ENCODE measurements at regions not wholly inside any gene's neighbourhood (a gene's known extent, or its start where the extent isn't known, plus 50 kb on each side); places are given as distances from the start of the nearest gene placed in this dataset.
"Not testable (repeated sequence)": the region's sequence is repeated elsewhere in the genome, so short reads cannot be mapped to it uniquely, and the experiment has no call there.

DNA sequence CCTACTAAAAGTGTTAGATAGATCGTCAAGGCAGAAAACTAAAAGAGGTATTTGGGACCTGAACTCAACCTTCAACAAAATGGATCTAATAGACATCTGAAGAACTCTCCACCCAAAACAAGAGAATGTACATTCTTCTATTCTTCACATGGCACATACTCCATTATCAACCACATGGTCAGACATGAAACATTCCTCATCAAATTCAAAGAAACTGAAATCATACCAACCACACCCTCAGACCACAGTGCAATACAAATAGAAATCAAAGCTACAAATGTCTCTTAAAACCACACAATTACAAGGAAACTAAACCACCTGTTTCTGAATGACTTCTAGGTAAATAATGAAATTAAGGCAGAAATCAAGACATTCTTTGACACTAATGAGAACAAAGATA lies 984.1 kb upstream of the GBE1 start:
- no peak for DNase-seq (ENCODE audit: low read depth)

GRCh38 chr3:82743196-82743595 lies 981.8 kb upstream of the GBE1 start:
- no peak for DNase-seq (ENCODE audit: low read depth)

GRCh38 chr3:82741346-82741745 lies 979.9 kb upstream of the GBE1 start:
- DNase-seq (ENCODE audit: low read depth), result no peak

DNA sequence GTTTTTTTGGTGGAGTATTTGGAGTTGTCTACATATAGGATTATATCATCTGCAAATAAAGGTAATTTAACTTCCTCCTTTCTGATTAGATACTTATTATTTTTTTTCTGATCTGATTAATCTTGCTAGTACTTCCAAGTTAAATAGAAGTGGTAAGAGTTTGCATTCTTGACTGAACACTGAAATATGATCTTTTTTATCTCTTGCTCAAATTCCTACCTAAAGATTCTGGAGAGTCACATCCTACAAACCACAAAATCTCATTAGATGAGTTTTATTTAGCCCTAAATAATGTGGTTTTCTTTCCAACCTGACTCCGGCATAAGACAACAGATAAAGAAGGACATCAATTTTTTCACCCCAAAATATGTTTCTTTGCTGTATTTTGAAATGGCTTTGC lies 977.9 kb upstream of the GBE1 start:
- DNase-seq (ENCODE audit: low read depth), result no peak

DNA sequence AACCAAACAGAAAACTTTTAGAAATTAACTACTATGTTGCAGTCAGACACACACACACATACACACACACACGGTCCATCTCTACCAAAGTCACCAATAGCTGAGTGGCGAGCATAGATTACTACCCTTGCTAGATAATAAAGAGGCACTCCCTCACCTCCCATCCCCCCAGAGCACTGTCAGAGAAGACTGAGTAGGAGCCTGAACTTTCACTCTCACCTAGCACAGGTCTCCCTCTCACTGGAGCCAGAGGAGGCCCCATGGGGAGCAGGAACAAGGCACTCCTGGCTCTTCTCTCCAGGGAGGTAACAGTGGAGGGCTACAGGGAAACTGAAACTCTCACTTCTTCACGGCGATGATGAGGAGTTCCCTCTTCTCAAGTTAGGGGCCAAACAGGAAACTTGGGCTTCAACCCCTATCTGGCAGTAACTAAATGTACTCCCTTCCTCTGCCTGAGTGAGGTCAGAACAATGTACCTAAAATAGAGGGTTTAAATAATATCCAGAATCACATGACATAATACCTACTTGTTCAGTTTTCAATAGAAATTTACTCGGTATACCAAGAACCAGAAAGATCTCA lies 975.3 kb upstream of the GBE1 start:
- no peak for DNase-seq (ENCODE audit: low read depth)

DNA sequence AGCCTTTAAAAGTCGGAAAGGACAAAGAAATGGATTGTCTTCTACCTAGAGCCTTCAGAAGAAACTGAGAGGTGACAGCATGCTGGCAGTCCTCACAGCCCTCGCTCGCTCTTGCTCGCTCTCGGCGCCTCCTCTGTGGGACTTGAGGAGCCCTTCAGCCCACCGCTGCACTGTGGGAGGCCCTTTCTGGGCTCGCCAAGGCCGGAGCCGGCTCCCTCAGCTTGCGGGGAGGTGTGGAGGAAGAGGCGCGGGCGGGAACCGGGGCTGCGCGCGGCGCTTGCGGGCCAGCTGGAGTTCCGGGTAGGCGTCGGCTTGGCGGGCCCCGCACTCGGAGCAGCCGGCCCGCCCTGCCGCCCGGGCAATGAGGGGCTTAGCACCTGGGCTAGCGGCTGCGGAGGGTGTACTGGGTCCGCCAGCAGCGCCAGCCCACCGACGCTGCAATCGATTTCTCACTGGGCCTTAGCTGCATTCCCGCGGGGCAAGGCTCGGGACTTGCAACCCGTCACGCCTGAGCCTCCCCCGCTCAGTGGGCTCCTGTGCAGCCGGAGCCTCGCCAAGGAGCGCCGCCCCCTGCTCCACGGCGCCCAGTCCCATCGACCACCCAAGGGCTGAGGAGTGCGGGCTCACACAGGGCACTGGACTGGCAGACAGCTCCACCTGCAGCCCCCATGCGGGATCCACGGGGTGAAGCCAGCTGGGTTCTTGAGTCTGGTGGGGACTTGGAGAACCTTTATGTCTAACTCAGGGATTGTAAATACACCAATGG lies 953.8 kb upstream of the GBE1 start:
- DNase-seq (ENCODE audit: low read depth), result no peak

- no peak for DNase-seq (ENCODE audit: low read depth)
Measured at GRCh38 chr3:82707035-82707434, 945.6 kb upstream of the GBE1 start.

DNA sequence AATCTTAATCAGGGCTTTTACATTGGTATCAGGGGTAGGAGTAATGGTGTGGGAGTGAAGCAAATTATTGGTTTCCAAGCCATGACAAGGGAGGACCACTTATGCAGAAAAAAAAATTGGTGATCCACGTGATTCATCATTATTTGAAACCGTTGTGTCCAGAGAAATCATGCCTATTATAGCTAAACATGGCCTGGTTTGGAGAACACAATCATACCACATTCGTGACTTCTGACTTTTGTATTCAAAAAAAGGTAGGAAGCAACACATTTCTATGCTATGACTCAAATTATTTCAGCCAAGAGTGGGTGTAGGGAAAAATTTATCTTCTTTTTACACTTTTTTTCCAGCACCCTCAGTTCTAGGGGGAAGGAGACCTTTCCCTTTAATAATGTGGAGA lies 924.3 kb upstream of the GBE1 start:
- no peak for DNase-seq (ENCODE audit: low read depth)

- no peak for DNase-seq (ENCODE audit: low read depth)
Measured at GRCh38 chr3:82676356-82677026, 915.0 kb upstream of the GBE1 start.

DNA sequence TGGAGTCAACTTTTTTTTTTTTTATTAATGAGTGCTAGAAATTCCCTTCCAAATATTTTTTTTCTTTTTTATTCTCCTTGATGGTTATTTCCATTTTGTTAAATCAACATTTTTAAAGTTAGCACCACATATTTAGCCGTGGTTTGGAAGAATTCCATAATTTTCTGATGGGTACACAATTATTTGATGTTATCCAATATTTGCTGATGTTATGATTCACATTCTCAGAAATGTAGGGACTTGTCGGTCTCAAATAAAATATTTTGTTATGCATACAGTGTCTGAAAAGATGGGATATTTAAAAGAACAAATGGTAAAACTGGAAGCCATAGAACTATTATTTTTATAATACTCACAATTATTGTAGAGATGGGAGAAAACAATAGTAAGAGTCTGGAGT lies 911.5 kb upstream of the GBE1 start:
- DNase-seq (ENCODE audit: low read depth), result no peak

GRCh38 chr3:82671466-82671865 lies 910.0 kb upstream of the GBE1 start:
- no peak for DNase-seq (ENCODE audit: low read depth)

GRCh38 chr3:82654708-82655107 lies 893.3 kb upstream of the GBE1 start:
- DNase-seq (ENCODE audit: low read depth), result no peak

- DNase-seq (ENCODE audit: low read depth), result no peak
Measured at GRCh38 chr3:82643948-82644347, 882.5 kb upstream of the GBE1 start.

- DNase-seq (ENCODE audit: low read depth), result no peak
Measured at GRCh38 chr3:82641701-82642100, 880.3 kb upstream of the GBE1 start.

- no peak for DNase-seq (ENCODE audit: low read depth)
Measured at GRCh38 chr3:82640254-82640653, 878.8 kb upstream of the GBE1 start.

DNA sequence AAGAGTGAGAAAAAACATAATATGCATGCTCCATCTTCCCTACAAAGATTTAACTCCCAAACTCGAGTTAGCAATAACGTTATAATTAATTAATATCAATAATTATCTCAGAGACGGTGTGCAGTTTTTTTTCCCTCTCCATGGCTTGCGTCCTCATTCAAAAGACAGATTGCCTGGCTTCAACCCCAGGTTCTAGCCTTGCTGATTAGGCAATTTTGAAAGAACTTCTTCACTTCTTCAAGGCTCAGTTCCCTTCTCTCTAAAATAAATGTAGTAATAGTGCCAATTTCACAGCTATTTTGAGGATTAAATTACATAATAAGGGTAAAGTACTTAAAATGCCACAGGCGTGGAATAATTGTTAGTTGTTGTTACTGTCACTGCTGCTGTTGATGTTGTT lies 876.1 kb upstream of the GBE1 start:
- no peak for DNase-seq (ENCODE audit: low read depth)

DNA sequence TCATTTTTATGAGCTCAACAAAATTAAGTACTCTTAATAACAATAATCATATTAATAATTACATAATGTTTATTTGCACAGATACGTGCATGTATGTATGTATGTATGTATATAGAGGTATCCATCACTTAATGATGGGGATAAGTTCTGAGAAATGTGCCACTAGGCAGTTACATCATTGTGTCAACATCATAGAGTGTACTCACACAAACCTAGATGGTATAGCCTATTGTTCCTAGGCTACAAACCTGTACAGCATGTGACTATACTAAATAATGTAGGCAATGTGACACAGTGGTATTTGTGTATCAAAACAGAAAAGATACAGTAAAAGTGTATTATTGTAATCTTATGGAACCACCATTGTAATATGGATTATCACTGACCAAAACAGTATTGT lies 874.7 kb upstream of the GBE1 start:
- no peak for DNase-seq (ENCODE audit: low read depth)

GRCh38 chr3:82633319-82633718 lies 871.9 kb upstream of the GBE1 start:
- DNase-seq (ENCODE audit: low read depth), result no peak

- no peak for DNase-seq (ENCODE audit: low read depth)
Measured at GRCh38 chr3:82629937-82630336, 868.5 kb upstream of the GBE1 start.

- no peak for DNase-seq (ENCODE audit: low read depth)
Measured at GRCh38 chr3:82628385-82629014, 867.1 kb upstream of the GBE1 start.

- DNase-seq (ENCODE audit: low read depth), result no peak
Measured at GRCh38 chr3:82627733-82628132, 866.3 kb upstream of the GBE1 start.

DNA sequence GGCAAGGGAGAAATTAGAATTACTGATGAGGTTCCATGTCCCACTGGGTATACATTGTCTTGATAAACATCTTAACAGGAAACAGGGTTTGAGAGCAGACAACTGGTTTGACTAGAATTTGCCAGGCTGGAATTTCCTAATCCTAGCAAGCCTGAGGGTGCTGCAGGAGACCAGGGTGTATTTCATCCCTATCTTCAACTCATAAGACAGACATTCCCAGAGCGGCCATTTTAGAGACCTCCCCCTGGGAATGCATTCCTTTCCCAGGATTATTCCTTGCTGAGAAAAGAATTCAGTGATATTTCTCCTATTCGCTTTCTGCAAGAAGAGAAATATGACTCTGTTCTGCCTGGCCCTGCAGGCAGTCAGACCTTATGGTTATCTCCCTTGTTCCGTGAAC lies 859.3 kb upstream of the GBE1 start:
- DNase-seq (ENCODE audit: low read depth), result not testable (repeated sequence)

DNA sequence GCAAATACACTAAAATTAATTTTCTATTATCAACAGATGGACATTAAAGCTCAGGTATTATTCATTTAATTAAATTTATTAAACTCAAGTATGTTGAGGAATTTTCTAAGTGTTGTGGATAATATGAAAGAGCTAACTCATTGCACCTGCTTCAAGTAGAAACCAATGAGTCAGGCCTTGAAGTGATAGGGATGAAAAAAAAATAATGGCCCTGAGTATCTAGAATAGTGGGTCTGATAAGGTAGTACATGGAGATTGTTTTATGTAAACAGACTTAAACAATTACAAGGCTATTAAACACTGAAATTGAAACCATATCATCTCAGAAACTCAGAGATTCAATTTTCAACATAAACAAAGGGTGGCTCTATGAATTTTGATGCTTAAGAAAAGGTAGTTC lies 857.1 kb upstream of the GBE1 start:
- DNase-seq (ENCODE audit: low read depth), result no peak

All from stromal cell of bone marrow (primary cell).